Vagina (tissue), 2 donors: ENCODE measurements at regions not wholly inside any gene's neighbourhood (a gene's known extent, or its start where the extent isn't known, plus 50 kb on each side); places are given as distances from the start of the nearest gene placed in this dataset.

ENCODE experiments used
- POLR2AphosphoS5 ChIP-seq, 2 donors: sonication (generic); formaldehyde crosslinking; IDR thresholded peaks; one replicate each; pipeline ENCODE4 v1.9.0; 2017; ENCODE audit warnings: antibody characterized with exemption in 2 of 2, mild to moderate bottlenecking in 2 of 2, low read depth in 1 of 2; ENCODE audit not compliant: insufficient read depth in 1 of 2
- TF ChIP-seq, protein P1 (sequence below), 3 experiments: fragments of 450-650 bp in 2 of 3; fragments of 200-600 bp in 1 of 3; sonication (generic) in 1 of 3; IDR thresholded peaks; one replicate each; pipeline ENCODE4 v1.5.1; 2017 to 2019; ENCODE audit warnings: antibody characterized with exemption in 3 of 3, mild to moderate bottlenecking in 2 of 3, moderate library complexity in 2 of 3

DNA sequence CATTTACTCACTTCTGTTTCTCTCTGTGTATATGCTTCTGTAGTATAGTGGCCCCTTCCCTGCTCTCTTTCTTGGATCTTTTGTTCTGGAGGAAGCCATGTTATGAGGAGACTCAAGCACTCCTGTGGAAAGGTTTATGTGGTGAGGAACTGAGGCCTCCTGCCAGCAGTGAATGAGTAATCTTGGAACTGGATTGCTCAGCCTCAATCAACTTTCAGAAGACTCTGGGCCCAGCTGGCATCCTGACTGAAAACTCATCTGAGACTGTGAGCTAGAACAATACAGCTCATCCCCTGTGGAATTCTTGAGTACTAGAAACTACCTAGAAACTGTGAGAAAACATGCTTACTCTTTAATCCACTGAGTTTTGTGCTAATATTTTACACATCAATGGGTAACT is 133.1 kb upstream of the ZKSCAN2 start:
- TF ChIP-seq, protein P1, sequence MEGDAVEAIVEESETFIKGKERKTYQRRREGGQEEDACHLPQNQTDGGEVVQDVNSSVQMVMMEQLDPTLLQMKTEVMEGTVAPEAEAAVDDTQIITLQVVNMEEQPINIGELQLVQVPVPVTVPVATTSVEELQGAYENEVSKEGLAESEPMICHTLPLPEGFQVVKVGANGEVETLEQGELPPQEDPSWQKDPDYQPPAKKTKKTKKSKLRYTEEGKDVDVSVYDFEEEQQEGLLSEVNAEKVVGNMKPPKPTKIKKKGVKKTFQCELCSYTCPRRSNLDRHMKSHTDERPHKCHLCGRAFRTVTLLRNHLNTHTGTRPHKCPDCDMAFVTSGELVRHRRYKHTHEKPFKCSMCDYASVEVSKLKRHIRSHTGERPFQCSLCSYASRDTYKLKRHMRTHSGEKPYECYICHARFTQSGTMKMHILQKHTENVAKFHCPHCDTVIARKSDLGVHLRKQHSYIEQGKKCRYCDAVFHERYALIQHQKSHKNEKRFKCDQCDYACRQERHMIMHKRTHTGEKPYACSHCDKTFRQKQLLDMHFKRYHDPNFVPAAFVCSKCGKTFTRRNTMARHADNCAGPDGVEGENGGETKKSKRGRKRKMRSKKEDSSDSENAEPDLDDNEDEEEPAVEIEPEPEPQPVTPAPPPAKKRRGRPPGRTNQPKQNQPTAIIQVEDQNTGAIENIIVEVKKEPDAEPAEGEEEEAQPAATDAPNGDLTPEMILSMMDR (IDR thresholded peaks at IDR 0.05) = no peak
- no peak for TF ChIP-seq POLR2AphosphoS5 (IDR thresholded peaks at IDR 0.05; ENCODE audit: insufficient read depth in 1 of 2, low read depth in 1 of 2)
